HL-60 (cell line): ENCODE measurements at regions not wholly inside any gene's neighbourhood (a gene's known extent, or its start where the extent isn't known, plus 50 kb on each side); places are given as distances from the start of the nearest gene placed in this dataset.

ENCODE experiments used
- CTCF ChIP-seq: IDR thresholded peaks from one replicate; pipeline ENCODE4 v1.5.1; 2011; ENCODE audit warnings: low read length, control low read depth, inconsistent platforms; ENCODE audit not compliant: insufficient read depth
- GABPA ChIP-seq: IDR thresholded peaks from 2 replicates; pipeline ENCODE4 v1.6.1; 2012; ENCODE audit warnings: low read depth
- POLR2AphosphoS5 ChIP-seq: IDR thresholded peaks from 2 replicates; pipeline ENCODE4 v1.6.1; 2012; ENCODE audit warnings: low read depth
- SPI1 ChIP-seq: IDR thresholded peaks from 2 replicates; pipeline ENCODE4 v1.6.1; 2012; ENCODE audit warnings: low read depth, mild to moderate bottlenecking, borderline replicate concordance

GRCh38 chr2:194363878-194364277 is 1293.1 kb upstream of the SLC39A10 start:
- TF ChIP-seq CTCF = no peak
- TF ChIP-seq POLR2AphosphoS5 = no peak
- no peak for TF ChIP-seq SPI1
- TF ChIP-seq GABPA = no peak
